CD4-positive, CD25-positive, alpha-beta regulatory T cell (primary cell): ENCODE measurements at regions not wholly inside any gene's neighbourhood (a gene's known extent, or its start where the extent isn't known, plus 50 kb on each side); places are given as distances from the start of the nearest gene placed in this dataset.

Experiments used
- ATAC-seq, 2 donors: fragments of 150-1000 bp; cut with Tn5 transposase; one replicate each; pipeline ENCODE4 v1.10.0; 2021; ENCODE audit warnings: low read depth in 2 of 2, moderate number of reproducible peaks in 2 of 2, moderate library complexity in 1 of 2
- DNase-seq, 3 donors: peaks; one replicate each; pipeline versions ENCODE4 v3.0.0 to v3.0.0-alpha.2; 2012 to 2022; ENCODE audit warnings: mixed read lengths in 1 of 3
- H3K27ac ChIP-seq: one replicate; pipeline ENCODE4 v1.7.0; 2013; ENCODE audit warnings: mild to moderate bottlenecking, low read length; ENCODE audit not compliant: insufficient read depth, poor library complexity, severe bottlenecking
- H3K27me3 ChIP-seq: one replicate; pipeline ENCODE4 v1.7.0; 2013; ENCODE audit warnings: low read length; ENCODE audit not compliant: control insufficient read depth, insufficient read depth
- H3K36me3 ChIP-seq: one replicate; pipeline ENCODE4 v1.7.0; 2013; ENCODE audit warnings: mild to moderate bottlenecking, low read length, moderate library complexity; ENCODE audit not compliant: control insufficient read depth, insufficient read depth
- H3K4me1 ChIP-seq: 2 replicates; pipeline ENCODE4 v1.7.0; 2013; ENCODE audit warnings: mild to moderate bottlenecking, low read length; ENCODE audit not compliant: insufficient read depth, control insufficient read depth, poor library complexity, severe bottlenecking
- H3K4me3 ChIP-seq: one replicate; pipeline ENCODE4 v1.7.0; 2013; ENCODE audit warnings: low read depth, mild to moderate bottlenecking, low read length, moderate library complexity
- H3K9me3 ChIP-seq, 2 experiments: 1 replicate in 1 of 2; 2 replicates in 1 of 2; pipeline ENCODE4 v1.7.0; 2013; ENCODE audit warnings: low read length in 2 of 2, mild to moderate bottlenecking in 1 of 2, moderate library complexity in 1 of 2; ENCODE audit not compliant: control insufficient read depth in 2 of 2
- H3K27ac Mint-ChIP-seq, 3 donors: one replicate each; pipeline ENCODE4 v1.8.0; 2020 to 2022; ENCODE audit warnings: mild to moderate bottlenecking in 3 of 3, mixed read lengths in 3 of 3, moderate library complexity in 2 of 3
- H3K27me3 Mint-ChIP-seq: one replicate; pipeline ENCODE4 v1.8.0; 2022; ENCODE audit warnings: mild to moderate bottlenecking, mixed read lengths
- H3K36me3 Mint-ChIP-seq: one replicate; pipeline ENCODE4 v1.8.0; 2020; ENCODE audit warnings: mixed read lengths
- H3K4me1 Mint-ChIP-seq, 4 donors: one replicate each; pipeline ENCODE4 v1.8.0; 2020 to 2022; ENCODE audit warnings: mixed read lengths in 4 of 4, mild to moderate bottlenecking in 1 of 4
- H3K4me3 Mint-ChIP-seq, 4 donors: one replicate each; pipeline ENCODE4 v1.8.0; 2020 to 2022; ENCODE audit warnings: mild to moderate bottlenecking in 4 of 4, mixed read lengths in 4 of 4, moderate library complexity in 3 of 4
- H3K9me3 Mint-ChIP-seq, 7 donors: one replicate each; pipeline ENCODE4 v1.8.0; 2020 to 2022; ENCODE audit warnings: mixed read lengths in 7 of 7, mild to moderate bottlenecking in 3 of 7, moderate library complexity in 2 of 7

- H3K4me3 ChIP-seq: no peak overlapping the region
- H3K36me3 ChIP-seq: no peaks in the 10 kb centered on the region
- H3K27ac ChIP-seq: no peak overlapping the region
- no peaks in the 10 kb centered on the region for H3K27me3 Mint-ChIP-seq
- H3K9me3 ChIP-seq: peaks cover 0 to 3% of the 10 kb centered on the region in 2 experiments
- H3K4me1 Mint-ChIP-seq: no peaks in the 10 kb centered on the region
- H3K27ac Mint-ChIP-seq: no peak overlapping the region
- peaks cover 2 to 11% (median 6%) of the 10 kb centered on the region in 7 donors for H3K9me3 Mint-ChIP-seq
- H3K4me1 ChIP-seq: no peaks in the 10 kb centered on the region
- no peaks in the 10 kb centered on the region for H3K27me3 ChIP-seq
- DNase-seq (no peak), ATAC-seq (no peak)
- H3K4me3 Mint-ChIP-seq: no peak overlapping the region
- H3K36me3 Mint-ChIP-seq: no peaks in the 10 kb centered on the region
Observed at GRCh38 chr4:46462733-46463132, 72.8 kb upstream of the GABRA2 start.

GRCh38 chr4:46459308-46459707, 69.4 kb upstream of the GABRA2 start:
- Mint-ChIP-seq H3K4me3 (no peak overlapping the region), H3K27me3 (no peaks in the 10 kb centered on the region), H3K4me1 (no peaks in the 10 kb centered on the region), H3K27ac (no peak overlapping the region), H3K9me3 (peaks cover 2 to 23% (median 8%) of the 10 kb centered on the region in 7 donors), H3K36me3 (no peaks in the 10 kb centered on the region)
- Histone ChIP-seq H3K9me3 (peaks cover 0 to 4% of the 10 kb centered on the region in 2 experiments), H3K4me3 (no peak overlapping the region), H3K4me1 (no peaks in the 10 kb centered on the region), H3K27me3 (no peaks in the 10 kb centered on the region), H3K27ac (no peak overlapping the region), H3K36me3 (no peaks in the 10 kb centered on the region)
- no peak for ATAC-seq
- no peak for DNase-seq

GRCh38 chr4:46450556-46450955, 60.6 kb upstream of the GABRA2 start:
- Mint-ChIP-seq H3K27me3 (no peaks in the 10 kb centered on the region), H3K36me3 (no peaks in the 10 kb centered on the region), H3K4me1 (no peaks in the 10 kb centered on the region), H3K9me3 (peaks cover 0 to 21% (median 4%) of the 10 kb centered on the region in 7 donors), H3K4me3 (no peak overlapping the region), H3K27ac (no peak overlapping the region)
- Histone ChIP-seq H3K4me1 (no peaks in the 10 kb centered on the region), H3K4me3 (no peak overlapping the region), H3K9me3 (no peaks in the 10 kb centered on the region), H3K27me3 (no peaks in the 10 kb centered on the region), H3K36me3 (no peaks in the 10 kb centered on the region), H3K27ac (no peak overlapping the region)
- ATAC-seq (no peak), DNase-seq (no peak)

- Mint-ChIP-seq H3K4me1 (no peaks in the 10 kb centered on the region), H3K9me3 (peaks cover 1 to 19% (median 8%) of the 10 kb centered on the region in 7 donors), H3K27me3 (no peaks in the 10 kb centered on the region), H3K27ac (no peak overlapping the region), H3K36me3 (no peaks in the 10 kb centered on the region), H3K4me3 (no peak overlapping the region)
- Histone ChIP-seq H3K4me1 (no peaks in the 10 kb centered on the region), H3K4me3 (no peak overlapping the region), H3K27ac (no peak overlapping the region), H3K36me3 (no peaks in the 10 kb centered on the region), H3K27me3 (no peaks in the 10 kb centered on the region), H3K9me3 (no peaks in the 10 kb centered on the region)
- no peak for ATAC-seq
- DNase-seq: no peak
Observed at GRCh38 chr4:46445710-46446314, 55.9 kb upstream of the GABRA2 start.

- H3K27me3 ChIP-seq: no peaks in the 10 kb centered on the region
- H3K9me3 ChIP-seq: no peaks in the 10 kb centered on the region
- no peaks in the 10 kb centered on the region for H3K4me1 ChIP-seq
- peaks cover 2 to 16% (median 8%) of the 10 kb centered on the region in 7 donors for H3K9me3 Mint-ChIP-seq
- H3K27ac ChIP-seq: no peak overlapping the region
- H3K4me3 ChIP-seq: no peak overlapping the region
- H3K36me3 Mint-ChIP-seq: no peaks in the 10 kb centered on the region
- ATAC-seq (no peak), DNase-seq (no peak)
- H3K4me1 Mint-ChIP-seq: no peaks in the 10 kb centered on the region
- no peak overlapping the region for H3K4me3 Mint-ChIP-seq
- H3K27me3 Mint-ChIP-seq: no peaks in the 10 kb centered on the region
- no peak overlapping the region for H3K27ac Mint-ChIP-seq
- no peaks in the 10 kb centered on the region for H3K36me3 ChIP-seq
Observed at GRCh38 chr4:46444318-46445000, 54.5 kb upstream of the GABRA2 start.

GRCh38 chr4:46442963-46443362, 53.0 kb upstream of the GABRA2 start:
- H3K27me3 ChIP-seq: no peaks in the 10 kb centered on the region
- no peak for ATAC-seq
- Mint-ChIP-seq H3K27me3 (no peaks in the 10 kb centered on the region), H3K27ac (no peak overlapping the region), H3K36me3 (no peaks in the 10 kb centered on the region), H3K4me1 (no peaks in the 10 kb centered on the region), H3K4me3 (no peak overlapping the region), H3K9me3 (peaks cover 2 to 16% (median 8%) of the 10 kb centered on the region in 7 donors)
- H3K4me1 ChIP-seq: no peaks in the 10 kb centered on the region
- no peaks in the 10 kb centered on the region for H3K36me3 ChIP-seq
- no peak for DNase-seq
- H3K27ac ChIP-seq: no peak overlapping the region
- H3K4me3 ChIP-seq: no peak overlapping the region
- peaks cover 0 to 1% of the 10 kb centered on the region in 2 experiments for H3K9me3 ChIP-seq

- no peak overlapping the region for H3K27ac Mint-ChIP-seq
- Histone ChIP-seq H3K27ac (no peak overlapping the region), H3K4me3 (no peak overlapping the region), H3K36me3 (no peaks in the 10 kb centered on the region), H3K27me3 (no peaks in the 10 kb centered on the region), H3K9me3 (peaks cover 0 to 1% of the 10 kb centered on the region in 2 experiments), H3K4me1 (no peaks in the 10 kb centered on the region)
- H3K9me3 Mint-ChIP-seq: peaks cover 2 to 10% (median 6%) of the 10 kb centered on the region in 7 donors
- H3K4me3 Mint-ChIP-seq: no peak overlapping the region
- no peak for DNase-seq
- no peak for ATAC-seq
- H3K36me3 Mint-ChIP-seq: no peaks in the 10 kb centered on the region
- no peaks in the 10 kb centered on the region for H3K4me1 Mint-ChIP-seq
- no peaks in the 10 kb centered on the region for H3K27me3 Mint-ChIP-seq
Observed at GRCh38 chr4:46441136-46441859, 51.4 kb upstream of the GABRA2 start.
